ENCODE measurements at regions not wholly inside any gene's neighbourhood (a gene's known extent, or its start where the extent isn't known, plus 50 kb on each side); places are given as distances from the start of the nearest gene placed in this dataset.

DNA sequence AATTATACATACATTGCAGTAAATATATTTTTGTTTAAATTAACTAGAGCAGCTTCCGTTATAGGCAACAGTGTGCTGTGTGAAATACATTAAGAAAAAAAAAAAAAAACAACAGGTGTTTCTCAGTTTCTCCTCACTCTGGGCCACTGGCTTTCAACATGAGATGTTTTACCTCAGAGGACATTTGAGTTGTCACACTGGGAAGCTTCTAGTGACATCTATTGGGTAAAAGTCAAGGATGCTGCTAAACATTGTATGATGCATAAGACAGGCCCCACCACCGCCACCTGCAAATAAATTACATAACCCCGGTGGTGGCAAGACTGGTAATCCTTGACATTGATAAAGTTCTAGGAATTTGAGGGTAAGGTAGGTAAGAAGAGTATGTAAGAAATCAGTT, 1512.2 kb downstream of the C4orf33 start:
- no peak for DNase-seq (ENCODE audit: low read depth)

DNA sequence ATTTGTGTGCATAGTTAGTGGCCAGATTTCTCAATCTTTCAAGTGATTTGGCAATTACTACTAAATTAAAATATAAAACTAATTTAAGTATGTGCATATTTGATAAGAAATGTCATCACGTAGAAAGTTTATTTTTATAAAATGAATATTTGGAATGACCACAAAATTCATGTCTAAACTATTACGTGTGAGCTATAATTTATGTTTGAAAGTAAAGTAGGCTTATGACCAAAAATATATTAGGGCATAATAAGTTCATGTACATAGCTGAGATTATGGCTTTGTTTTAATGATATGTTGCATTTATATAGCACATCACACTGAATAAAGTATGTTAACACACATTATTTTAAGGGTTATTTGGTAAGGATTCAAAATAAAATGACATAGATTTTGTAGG, 1532.6 kb downstream of the C4orf33 start:
- DNase-seq (ENCODE audit: low read depth), result no peak

DNA sequence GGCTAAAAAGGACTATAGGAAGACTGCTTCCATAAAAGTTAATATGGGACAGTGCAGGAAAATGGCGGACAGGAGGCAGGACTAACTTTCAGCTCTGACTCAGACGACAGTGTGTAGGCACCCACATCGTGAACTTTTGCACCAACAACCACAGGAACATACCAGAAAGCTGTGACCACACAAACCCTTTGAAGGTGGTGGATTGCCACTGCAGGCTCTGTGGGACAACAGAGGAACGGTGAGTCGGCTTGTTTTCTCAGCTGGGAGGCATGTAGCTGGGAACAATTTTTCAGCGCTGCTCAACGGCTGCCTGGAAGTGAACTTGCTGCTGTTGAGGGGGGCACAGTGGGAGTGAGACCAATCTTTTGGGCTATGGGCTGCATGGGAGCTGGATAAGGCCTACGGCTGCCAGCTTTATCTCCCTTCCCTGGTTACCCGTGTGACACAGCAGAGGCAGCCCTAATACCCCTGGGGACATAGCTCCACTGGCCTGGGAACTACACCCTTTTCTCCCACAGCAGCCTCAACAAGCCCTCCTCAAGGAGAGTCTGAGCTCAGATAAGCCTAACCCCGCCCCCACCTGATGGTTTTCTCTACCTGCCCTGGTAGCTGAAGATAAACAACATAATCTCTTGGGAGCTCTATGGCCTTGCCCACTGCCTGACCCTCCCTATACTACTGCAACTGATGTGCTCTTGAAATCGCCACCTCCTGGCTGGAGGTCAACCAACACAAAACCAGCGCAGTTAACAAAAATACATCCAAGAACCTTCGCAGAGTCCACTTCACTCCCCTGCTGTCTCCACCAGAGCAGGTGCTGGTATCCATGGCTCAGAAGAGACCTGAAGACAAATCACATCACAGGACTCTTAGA, 1537.0 kb downstream of the C4orf33 start:
- DNase-seq (ENCODE audit: low read depth), result no peak

DNA sequence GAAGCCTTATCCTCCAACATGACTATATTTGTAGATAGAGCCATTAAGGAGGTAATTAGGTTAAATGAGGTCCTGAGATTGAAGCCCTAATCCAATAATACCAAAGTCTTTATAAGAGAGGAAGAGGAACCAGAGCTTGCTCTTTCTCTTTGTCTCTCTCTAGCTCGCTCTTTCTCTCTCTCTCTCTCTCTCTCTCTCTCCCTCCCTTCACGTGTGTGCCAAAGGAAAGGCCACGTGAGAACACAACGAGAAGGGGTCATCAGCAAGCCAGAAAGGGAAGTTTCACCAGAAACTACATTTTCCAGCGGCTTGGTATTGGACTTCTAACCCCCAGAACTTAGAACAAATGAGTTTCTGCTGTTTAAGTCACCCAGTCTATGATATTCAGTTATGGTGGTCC, 1540.5 kb downstream of the C4orf33 start:
- no peak for DNase-seq (ENCODE audit: low read depth)

DNA sequence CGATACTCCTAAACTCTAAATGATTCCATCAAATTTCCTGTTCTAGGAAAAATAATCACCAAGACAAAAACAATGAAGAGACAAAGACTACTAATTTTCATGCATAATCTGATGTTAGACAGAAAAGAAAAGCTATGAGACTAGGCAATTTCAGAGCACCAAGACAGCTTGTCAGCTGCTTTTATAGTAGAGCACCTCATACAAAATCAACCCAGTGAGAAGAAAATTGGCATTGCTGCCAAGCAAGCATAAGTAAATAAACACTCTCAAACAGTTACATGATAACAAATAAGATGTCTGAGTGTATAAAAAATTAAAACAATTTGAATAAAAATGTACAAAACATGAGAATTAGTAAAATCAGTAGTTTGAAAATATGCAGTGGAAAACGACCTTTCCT, 1544.6 kb downstream of the C4orf33 start:
- no peak for DNase-seq (ENCODE audit: low read depth)

DNA sequence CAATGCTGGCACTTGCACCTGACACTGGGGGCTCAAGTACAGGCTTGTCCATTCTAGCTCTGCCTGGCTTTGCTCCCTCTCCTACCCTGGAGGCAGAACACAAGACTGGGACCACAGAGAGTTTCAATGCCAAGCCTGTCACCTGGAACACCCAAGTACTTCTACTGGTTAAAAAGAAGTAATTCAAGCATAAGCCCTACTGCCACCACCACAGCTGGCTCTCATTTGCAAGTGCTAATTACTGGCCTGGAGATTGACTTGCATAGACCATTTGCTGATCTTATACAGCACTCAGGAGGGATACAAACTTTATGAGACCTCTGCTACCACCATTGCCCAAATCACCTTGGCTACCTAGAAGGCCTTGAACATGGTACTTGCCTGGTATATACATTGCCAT, 1550.9 kb downstream of the C4orf33 start:
- DNase-seq (ENCODE audit: low read depth), result no peak

DNA sequence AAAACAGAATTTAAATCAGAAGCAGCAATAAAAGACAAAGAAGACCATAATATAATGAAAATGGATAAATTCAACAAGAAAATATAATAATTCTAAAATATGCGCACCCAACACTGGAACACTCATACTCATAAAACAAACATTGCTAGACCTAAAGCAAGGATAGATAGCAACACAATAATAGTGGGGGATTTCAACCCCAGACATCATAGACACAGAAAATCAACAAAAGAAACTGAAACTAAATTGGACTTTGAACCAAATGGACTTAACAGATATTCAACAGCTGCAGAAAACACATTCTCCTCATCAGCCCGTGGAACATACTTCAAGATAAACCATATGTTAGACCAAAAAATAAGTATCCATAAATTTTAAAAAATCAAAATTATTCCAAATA, 1552.6 kb downstream of the C4orf33 start:
- DNase-seq (ENCODE audit: low read depth), result no peak

DNA sequence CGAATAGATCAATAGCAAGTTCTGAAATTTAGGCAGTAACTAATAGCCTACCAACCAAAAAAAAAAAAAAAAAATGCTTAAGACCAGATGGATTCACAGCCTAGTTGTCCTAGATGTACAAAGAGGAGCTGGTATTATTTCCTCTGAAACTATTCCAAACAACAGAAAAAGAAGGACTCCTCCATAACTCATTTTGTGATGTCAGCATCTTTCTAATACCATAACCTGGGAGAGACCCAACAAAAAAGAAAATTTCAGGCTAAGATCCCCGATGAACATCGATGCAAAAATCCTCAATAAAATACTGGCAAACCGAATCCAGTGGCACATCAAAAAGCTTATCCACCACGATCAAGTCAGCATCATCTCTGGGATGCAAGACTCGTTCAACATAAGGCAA, 1557.9 kb downstream of the C4orf33 start:
- DNase-seq (ENCODE audit: low read depth), result no peak

DNA sequence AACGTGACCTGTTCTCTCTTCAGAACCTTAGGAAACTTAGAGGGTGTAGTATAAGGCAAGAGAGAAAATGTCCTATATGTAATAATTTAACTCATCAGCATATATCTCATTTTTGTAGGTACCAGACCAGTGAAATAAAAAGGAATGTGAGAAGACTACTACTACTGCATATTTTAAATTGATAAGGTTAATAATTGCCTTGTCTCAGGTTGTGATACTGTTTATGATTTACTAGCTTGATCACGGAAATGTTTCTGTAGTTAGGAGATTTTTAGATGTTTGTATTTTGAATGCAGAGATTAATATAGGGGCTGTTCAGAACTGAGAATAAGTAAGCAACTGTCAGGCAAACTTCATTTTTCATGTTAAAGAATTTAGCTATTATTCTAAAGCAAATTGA, 1563.4 kb downstream of the C4orf33 start:
- no peak for DNase-seq (ENCODE audit: low read depth)

DNA sequence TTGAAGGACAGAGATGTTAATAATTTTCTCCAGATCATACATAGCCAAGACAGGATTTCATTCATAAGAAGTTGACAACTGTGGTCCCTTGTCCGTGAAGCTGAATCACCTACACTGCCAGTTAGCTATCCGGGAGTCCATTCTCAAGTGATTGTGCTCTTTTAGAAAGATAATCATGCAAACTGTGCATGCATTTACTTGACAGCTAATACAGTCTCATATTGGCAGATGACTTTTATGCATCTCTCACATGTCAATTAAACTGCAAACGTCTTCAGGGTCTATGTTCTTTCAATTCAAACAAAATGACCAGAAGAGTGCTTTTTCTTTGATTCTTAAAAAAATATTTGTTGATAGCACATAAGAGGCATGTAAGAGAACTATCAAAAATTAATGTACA, 1572.9 kb downstream of the C4orf33 start:
- no peak for DNase-seq (ENCODE audit: low read depth)

DNA sequence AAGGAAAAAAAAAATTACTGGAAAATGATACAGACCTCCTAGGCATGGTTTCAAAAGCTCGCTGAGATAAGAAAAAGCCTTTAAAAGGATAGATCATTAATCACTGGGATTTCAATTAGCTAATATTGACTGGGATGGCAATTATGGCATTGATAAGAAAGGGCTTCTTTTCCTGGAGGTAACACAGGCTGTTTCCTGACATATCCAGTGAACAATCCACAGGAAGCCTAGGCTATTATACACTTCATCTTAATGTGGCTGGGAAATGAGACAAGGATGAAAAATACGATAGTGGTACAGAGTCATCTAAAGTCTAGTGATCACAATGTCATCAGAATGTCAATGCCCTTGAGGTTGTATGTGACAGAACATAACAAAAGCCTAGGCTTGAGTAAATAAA, 1579.3 kb downstream of the C4orf33 start:
- no peak for DNase-seq (ENCODE audit: low read depth)

DNA sequence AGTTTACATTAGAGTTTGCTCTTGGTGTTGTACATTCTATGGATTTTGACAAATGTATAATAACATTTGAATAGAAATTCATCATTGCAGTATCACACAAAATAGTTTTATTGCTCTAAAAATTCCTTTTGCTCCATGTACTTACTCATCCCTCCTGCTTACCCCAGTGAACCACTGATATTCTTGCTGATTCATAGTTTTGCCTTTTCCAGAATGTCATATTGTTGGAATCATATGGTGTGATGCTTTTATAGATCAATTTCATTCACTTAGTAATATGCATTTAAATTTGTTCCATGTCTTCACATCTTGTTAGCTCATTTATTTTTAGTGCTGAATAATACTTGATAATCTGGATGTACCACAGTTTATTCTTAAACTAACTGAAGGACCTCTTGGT, 1593.2 kb downstream of the C4orf33 start:
- DNase-seq (ENCODE audit: low read depth), result no peak

DNA sequence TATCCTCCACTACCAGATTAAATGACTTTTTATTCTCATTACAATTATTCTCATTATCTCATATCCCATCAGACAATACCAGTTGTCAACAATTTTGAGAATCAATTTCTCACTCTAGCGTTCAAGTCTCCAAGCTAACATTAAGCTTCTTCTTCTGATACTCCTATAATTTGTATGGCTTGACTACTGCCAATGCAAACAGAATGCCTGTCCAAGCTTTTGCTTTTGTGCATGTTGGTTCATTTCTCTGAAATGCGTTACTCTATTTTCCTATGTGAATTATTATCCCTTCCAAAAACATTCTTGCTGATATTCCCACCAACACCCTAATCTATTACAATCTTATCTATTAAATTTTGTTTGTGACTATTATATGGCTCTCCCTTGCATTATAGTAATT, 1602.3 kb downstream of the C4orf33 start:
- DNase-seq (ENCODE audit: low read depth), result no peak

DNA sequence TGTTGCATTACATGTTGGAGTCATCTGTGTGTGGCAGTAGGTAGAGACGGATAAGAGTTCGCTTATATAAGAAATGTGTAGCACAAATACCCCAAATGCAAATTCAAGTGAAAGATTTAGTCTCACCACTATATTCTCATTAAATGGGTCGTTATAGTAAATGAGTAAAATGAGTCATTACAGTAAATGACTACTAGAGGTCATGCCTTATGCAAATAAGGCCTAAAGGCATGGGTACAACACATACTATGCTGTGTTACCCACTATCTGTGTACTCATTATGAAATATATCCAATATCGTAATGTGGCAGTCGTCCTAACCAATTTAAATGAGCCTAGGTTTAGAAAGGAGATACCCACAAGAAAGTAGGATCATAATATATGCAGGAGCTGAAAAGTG, 1603.1 kb downstream of the C4orf33 start:
- DNase-seq (ENCODE audit: low read depth), result no peak

DNA sequence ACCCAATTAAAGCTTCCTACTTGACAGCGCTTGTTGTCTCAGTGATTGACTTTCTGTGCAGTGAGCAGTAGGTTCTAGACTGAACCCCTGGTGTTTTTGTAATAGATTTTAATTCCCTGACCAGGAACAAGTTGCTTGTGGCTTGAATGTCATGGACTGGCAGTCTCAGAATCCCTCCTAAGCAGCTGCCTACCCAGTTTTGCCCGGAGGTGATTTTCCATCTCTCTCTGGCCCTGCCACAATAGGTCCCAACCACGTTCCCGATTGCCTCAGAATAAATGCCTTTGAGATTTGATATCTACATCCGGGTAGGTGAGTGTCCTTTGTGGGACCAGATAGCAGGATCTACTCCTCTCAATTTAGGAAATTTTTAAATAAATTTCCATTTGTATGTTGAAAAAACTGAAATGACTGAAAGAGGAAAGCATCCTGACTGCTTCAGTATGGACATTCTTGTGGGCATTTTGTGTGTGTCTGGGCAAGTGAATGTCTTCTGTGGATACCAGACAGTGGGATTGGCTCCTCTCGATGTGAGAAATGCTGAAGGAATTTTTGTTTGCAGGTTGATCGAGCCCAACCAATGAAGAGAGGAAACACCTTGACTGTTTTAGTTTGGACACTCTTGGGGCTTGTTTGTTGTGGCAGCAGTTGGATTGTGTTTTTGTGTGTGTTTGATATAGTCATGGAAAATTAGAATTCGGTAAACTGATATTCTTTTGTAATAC, 1607.4 kb downstream of the C4orf33 start:
- DNase-seq (ENCODE audit: low read depth), result no peak

DNA sequence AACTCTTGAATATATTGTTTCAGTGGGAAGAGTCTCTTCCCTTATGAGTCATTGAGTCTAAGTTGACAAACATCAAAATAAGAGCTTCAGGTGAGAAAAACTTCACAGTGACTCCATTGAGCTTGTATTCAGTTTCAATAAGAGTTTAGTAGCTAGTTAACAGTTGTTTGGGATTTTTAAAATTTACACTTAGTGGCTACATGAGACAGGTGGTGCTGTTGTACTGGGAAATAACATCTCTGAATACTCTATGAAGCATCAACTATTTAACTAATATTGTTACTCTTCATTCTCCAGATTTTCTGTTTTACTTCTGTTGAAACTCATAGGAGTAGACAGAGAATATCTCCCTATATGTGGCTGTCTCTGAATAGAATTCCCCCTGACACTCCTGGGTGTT, 1609.1 kb downstream of the C4orf33 start:
- DNase-seq (ENCODE audit: low read depth), result no peak

DNA sequence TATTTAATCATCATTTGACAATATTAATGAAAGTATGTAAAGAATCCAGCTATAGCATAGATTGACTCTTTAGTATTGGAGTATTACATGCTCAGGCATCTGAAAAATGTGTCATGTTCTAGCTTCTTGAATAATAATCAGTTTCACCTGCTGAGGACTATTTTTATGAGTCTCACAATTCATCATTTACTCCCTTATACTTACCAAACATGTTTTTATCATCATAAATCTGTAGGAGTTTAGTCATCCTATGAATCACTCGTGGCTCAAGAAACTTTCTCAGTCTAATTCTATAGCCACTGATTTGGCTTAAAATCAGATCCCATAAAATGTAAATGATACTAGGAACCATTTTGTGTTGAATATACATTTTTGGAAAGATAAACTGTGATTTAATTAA, 1616.1 kb downstream of the C4orf33 start:
- DNase-seq (ENCODE audit: low read depth), result no peak

DNA sequence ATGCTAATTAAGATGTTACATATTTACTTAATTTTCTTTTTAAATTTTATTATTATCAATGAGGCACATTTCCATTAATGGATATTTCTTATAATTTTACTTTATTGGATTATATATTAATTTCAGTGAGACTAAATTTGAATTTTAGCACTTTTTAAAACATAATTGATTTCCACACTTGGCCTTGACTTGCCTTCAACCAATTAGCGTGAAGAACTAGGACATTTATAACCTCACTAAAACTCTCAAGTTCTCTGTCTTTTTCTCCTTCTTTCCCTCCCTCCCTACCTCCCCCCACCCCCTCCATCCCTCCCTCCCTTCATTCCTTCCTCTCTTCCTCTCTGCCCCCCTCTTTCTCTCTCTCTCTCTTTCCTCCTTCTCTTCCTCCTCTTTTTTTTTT, 1618.1 kb downstream of the C4orf33 start:
- no peak for DNase-seq (ENCODE audit: low read depth)

DNA sequence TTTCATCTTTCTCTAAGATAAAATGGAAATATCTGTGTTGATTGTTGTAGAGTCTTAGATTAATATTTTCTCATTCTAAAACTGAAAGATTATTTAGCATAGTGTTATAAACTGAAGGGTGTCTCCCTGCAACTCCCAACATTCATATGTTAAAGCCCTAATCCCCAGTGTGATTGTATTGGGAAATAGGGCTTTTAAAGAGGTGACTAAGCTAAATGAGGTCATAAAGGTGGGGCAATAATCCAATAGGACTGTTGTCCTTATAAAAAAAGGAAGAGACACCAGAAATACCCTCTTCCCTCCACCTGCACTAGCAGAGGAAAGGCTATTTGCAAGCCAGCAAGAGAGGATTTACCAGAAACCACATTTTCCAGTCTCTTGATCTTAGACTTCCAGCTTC, 1626.4 kb downstream of the C4orf33 start:
- no peak for DNase-seq (ENCODE audit: low read depth)

DNA sequence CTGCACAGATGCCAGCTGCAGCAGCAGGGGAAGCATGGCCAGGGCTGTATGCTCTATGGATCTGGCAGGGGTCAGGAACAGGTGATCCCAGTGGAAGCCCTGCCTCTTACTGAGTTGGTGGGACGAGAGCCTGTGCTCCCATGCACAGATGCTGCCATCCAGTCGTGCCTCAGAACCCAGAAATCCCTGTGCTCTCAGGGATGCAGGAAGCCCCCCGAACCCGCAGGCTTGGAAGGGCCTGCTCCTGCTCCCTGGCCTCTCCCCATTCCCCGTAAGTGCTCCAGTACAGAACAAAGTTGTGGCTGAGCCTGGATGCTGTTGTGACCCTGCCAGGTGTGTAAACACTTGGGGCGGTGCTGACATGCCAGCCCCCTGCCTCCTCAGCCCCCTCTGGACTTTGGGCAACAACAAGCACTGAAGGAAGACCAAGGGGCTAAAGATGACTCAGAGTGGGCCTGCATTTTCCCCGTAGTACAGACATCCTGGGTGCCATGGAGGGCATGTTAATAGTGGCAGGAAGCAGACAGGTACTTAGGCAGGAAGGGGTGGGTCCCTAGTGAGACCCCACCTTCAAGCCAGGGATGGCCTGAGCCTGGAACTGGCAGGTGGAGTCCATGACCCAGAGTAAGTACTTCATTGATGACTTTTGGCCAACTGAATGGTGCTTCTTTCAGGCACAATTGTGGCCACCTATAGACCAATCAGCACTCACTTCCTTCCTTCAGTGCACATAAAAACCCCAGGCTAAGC, 1640.7 kb downstream of the C4orf33 start:
- no peak for DNase-seq (ENCODE audit: low read depth)

DNA sequence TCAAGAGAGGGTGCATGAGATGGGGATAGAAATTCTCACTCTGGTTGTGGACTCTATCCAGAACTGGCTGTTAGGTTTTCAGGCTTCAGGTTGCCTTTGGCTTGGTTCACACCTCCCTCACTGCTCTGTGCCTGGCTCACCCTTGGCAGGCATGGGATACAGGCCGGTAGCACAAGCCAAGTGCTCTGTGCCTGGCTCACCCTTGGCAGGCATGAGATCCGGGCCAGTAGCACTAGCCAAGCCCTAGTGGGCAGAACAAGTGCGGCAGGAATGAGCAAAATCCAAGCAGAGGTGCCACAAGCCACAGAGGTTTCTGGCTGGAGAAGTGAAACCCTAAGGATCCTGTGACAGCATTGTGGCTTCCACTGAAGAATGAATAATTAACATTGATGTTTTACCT, 1642.3 kb downstream of the C4orf33 start:
- no peak for DNase-seq (ENCODE audit: low read depth)

DNA sequence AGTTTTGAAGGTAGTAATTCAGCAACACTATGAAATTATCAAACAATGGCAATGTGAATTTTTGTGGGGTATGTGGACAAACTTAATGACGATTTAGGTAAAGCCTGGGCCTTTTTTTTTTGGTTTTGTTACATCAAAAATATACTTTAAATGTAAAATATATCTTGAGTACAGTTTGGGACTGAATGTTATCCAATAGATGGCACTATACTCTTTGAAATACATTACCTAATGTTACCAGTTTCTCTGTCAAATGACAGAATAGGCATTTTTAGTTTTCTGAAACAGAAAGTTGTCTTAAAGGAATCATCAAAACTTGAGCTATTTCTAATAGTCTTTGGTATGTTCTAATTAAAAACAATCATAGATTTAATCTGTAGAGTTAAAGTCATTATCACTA, 1651.9 kb downstream of the C4orf33 start:
- no peak for DNase-seq (ENCODE audit: low read depth)

DNA sequence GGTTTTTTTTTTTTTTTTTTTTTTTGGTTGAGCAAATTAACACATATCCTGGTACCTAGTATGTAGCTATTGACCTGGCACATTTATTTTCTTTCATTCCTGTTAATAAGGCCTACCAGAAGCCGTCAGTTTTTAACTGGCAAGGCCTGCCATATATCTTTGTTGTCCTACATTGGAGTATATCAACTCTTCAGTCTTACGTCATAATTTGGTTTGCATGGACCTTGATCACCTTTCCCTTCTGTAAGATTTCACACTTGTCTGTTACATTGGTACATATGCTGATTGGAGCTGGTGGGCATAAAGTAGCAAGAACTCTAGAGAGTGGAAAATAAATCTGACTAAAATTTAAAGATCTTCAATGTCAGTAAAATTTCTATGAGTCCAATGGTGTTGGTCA, 1658.0 kb downstream of the C4orf33 start:
- DNase-seq (ENCODE audit: low read depth), result no peak

Measured in forelimb muscle (tissue), 1 donor.